ENCODE measurements at regions not wholly inside any gene's neighbourhood (a gene's known extent, or its start where the extent isn't known, plus 50 kb on each side); places are given as distances from the start of the nearest gene placed in this dataset.

DNA sequence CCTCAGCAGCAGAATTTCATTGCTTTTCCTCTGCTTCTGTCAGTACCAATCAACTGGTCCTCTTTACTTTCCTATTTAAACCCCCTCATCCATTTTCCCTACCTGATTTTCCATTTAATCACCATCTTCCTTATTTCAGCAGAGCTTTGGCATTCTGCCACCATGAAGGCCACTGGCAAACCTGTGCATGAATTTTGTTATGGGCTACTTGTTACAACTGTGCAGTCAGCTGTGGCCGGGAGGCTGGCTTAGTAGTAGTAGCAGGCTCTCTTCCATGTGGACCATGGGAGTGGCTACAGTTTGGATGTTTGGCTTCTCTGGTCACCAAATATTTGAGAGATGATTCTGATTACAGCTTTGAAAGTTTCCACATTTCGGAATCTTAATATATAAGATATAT is 976.6 kb upstream of the SEMA6A start:
- H3K27me3 ChIP-seq (ENCODE audit: insufficient read depth, low read depth): no peaks in the 10 kb centered on the region
- H3K4me3 ChIP-seq: no peak overlapping the region
- H3K79me2 ChIP-seq (ENCODE audit: low read depth): no peaks in the 10 kb centered on the region
- intact Hi-C loops (cut with micrococcal nuclease; ENCODE audit: unreplicated experiment): no loop called here
- H3K9me3 ChIP-seq (ENCODE audit: insufficient read depth, low read depth): no peaks in the 10 kb centered on the region
- H3K36me3 ChIP-seq (ENCODE audit: low read depth): no peaks in the 10 kb centered on the region
- no peak for TF ChIP-seq EZH2 (IDR thresholded peaks at IDR 0.05; ENCODE audit: low read depth)
- no peak for TF ChIP-seq CTCF (conservative IDR thresholded peaks at IDR 0.05)
- no TSS peak for BruUV-seq (replicated peaks)
- no peak overlapping the region for H3K4me2 ChIP-seq
- peaks cover 3% of the 10 kb centered on the region; the same call in 1 of the 2 replicates for H3K9me2 ChIP-seq (ENCODE audit: insufficient read depth)
- no peak overlapping the region for H3K27ac ChIP-seq
- ChIA-PET POLR2A (ENCODE audit: unreplicated experiment) (no interaction called here), CTCF (no interaction called here)
- H2AFZ ChIP-seq: no peak overlapping the region
- H3K4me1 ChIP-seq (replicated peaks; ENCODE audit: insufficient read depth): no peaks in the 10 kb centered on the region
- no peaks in the 10 kb centered on the region for H4K20me1 ChIP-seq (ENCODE audit: insufficient read depth)
- no peak for DNase-seq
- H3F3A ChIP-seq (ENCODE audit: insufficient read depth, low read depth): no peaks in the 10 kb centered on the region

- intact Hi-C loops (cut with micrococcal nuclease; ENCODE audit: unreplicated experiment): no loop called here
- H3K27ac ChIP-seq: no peak overlapping the region
- no peak for TF ChIP-seq EZH2 (IDR thresholded peaks at IDR 0.05; ENCODE audit: low read depth)
- TF ChIP-seq CTCF (conservative IDR thresholded peaks at IDR 0.05): no peak
- no peaks in the 10 kb centered on the region for H3K79me2 ChIP-seq (ENCODE audit: low read depth)
- H3K9me3 ChIP-seq (ENCODE audit: insufficient read depth, low read depth): no peaks in the 10 kb centered on the region
- H3K4me1 ChIP-seq (replicated peaks; ENCODE audit: insufficient read depth): no peaks in the 10 kb centered on the region
- BruUV-seq (replicated peaks): no TSS peak
- ChIA-PET CTCF (no interaction called here), POLR2A (ENCODE audit: unreplicated experiment) (no interaction called here)
- no peaks in the 10 kb centered on the region for H3K27me3 ChIP-seq (ENCODE audit: insufficient read depth, low read depth)
- no peaks in the 10 kb centered on the region for H3K36me3 ChIP-seq (ENCODE audit: low read depth)
- no peak overlapping the region for H3K4me3 ChIP-seq
- peaks cover 3% of the 10 kb centered on the region; the same call in 1 of the 2 replicates for H3K9me2 ChIP-seq (ENCODE audit: insufficient read depth)
- no peaks in the 10 kb centered on the region for H3F3A ChIP-seq (ENCODE audit: insufficient read depth, low read depth)
- no peaks in the 10 kb centered on the region for H4K20me1 ChIP-seq (ENCODE audit: insufficient read depth)
- no peak overlapping the region for H2AFZ ChIP-seq
- no peak for DNase-seq
- H3K4me2 ChIP-seq: no peak overlapping the region
Measured at GRCh38 chr5:117547192-117547591, 972.6 kb upstream of the SEMA6A start.

GRCh38 chr5:117539692-117540091 is 965.1 kb upstream of the SEMA6A start:
- no peak overlapping the region for H3K4me2 ChIP-seq
- no TSS peak for BruUV-seq (replicated peaks)
- no peaks in the 10 kb centered on the region for H3K27me3 ChIP-seq (ENCODE audit: insufficient read depth, low read depth)
- no peaks in the 10 kb centered on the region for H3K79me2 ChIP-seq (ENCODE audit: low read depth)
- intact Hi-C loops (cut with micrococcal nuclease; ENCODE audit: unreplicated experiment): no loop called here
- H3K9me3 ChIP-seq (ENCODE audit: insufficient read depth, low read depth): no peaks in the 10 kb centered on the region
- ChIA-PET CTCF (no interaction called here), POLR2A (ENCODE audit: unreplicated experiment) (no interaction called here)
- no peaks in the 10 kb centered on the region for H4K20me1 ChIP-seq (ENCODE audit: insufficient read depth)
- H3F3A ChIP-seq (ENCODE audit: insufficient read depth, low read depth): no peaks in the 10 kb centered on the region
- no peaks in the 10 kb centered on the region for H3K9me2 ChIP-seq (ENCODE audit: insufficient read depth)
- no peaks in the 10 kb centered on the region for H3K36me3 ChIP-seq (ENCODE audit: low read depth)
- no peak for DNase-seq
- no peaks in the 10 kb centered on the region for H3K4me1 ChIP-seq (replicated peaks; ENCODE audit: insufficient read depth)
- TF ChIP-seq CTCF (conservative IDR thresholded peaks at IDR 0.05): no peak
- no peak for TF ChIP-seq EZH2 (IDR thresholded peaks at IDR 0.05; ENCODE audit: low read depth)
- no peak overlapping the region for H3K27ac ChIP-seq
- H2AFZ ChIP-seq: no peak overlapping the region
- no peak overlapping the region for H3K4me3 ChIP-seq
